ENCODE measurements at regions not wholly inside any gene's neighbourhood (a gene's known extent, or its start where the extent isn't known, plus 50 kb on each side); places are given as distances from the start of the nearest gene placed in this dataset.
"Not testable (repeated sequence)": the region's sequence is repeated elsewhere in the genome, so short reads cannot be mapped to it uniquely, and the experiment has no call there.

GRCh38 chr12:89072294-89073026 is 279.8 kb downstream of the DUSP6 start:
- peak; percentile 32 to 74 for DNase-seq (ENCODE audit: low spot score in 2 of 2)
- H3K4me1 ChIP-seq, result peaks cover 13% of the 10 kb centered on the region
- H3K27me3 ChIP-seq (ENCODE audit: low read depth), result no peaks in the 10 kb centered on the region
- H3K4me3 ChIP-seq, result no peak overlapping the region
- in situ Hi-C loops (cut with MboI; ENCODE audit: low sequenced_read_pairs), result no loop called here
- no peaks in the 10 kb centered on the region for H3K9me3 ChIP-seq
- H3K36me3 ChIP-seq (replicated peaks), result no peaks in the 10 kb centered on the region

- H3K9me3 ChIP-seq, result no peaks in the 10 kb centered on the region
- in situ Hi-C loops (cut with MboI; ENCODE audit: low sequenced_read_pairs), result no loop called here
- H3K4me3 ChIP-seq, result no peak overlapping the region
- H3K4me1 ChIP-seq, result peaks cover 13% of the 10 kb centered on the region
- H3K36me3 ChIP-seq (replicated peaks), result no peaks in the 10 kb centered on the region
- no peaks in the 10 kb centered on the region for H3K27me3 ChIP-seq (ENCODE audit: low read depth)
- no peak for DNase-seq (ENCODE audit: low spot score in 2 of 2)
Observed at GRCh38 chr12:89070603-89071002, 281.7 kb downstream of the DUSP6 start.

- Histone ChIP-seq H3K36me3 (replicated peaks) (no peaks in the 10 kb centered on the region), H3K27me3 (ENCODE audit: low read depth) (no peaks in the 10 kb centered on the region), H3K4me1 (peaks cover 13% of the 10 kb centered on the region), H3K4me3 (no peak overlapping the region), H3K9me3 (no peaks in the 10 kb centered on the region)
- no peak for DNase-seq (ENCODE audit: low spot score in 2 of 2)
- in situ Hi-C loops (cut with MboI; ENCODE audit: low sequenced_read_pairs), result no loop called here
Observed at GRCh38 chr12:89069431-89069830, 282.9 kb downstream of the DUSP6 start.

- H3K36me3 ChIP-seq (replicated peaks), result no peaks in the 10 kb centered on the region
- peaks cover 5% of the 10 kb centered on the region for H3K4me1 ChIP-seq
- in situ Hi-C loops (cut with MboI; ENCODE audit: low sequenced_read_pairs), result no loop called here
- no peaks in the 10 kb centered on the region for H3K27me3 ChIP-seq (ENCODE audit: low read depth)
- no peak overlapping the region for H3K4me3 ChIP-seq
- H3K9me3 ChIP-seq, result no peaks in the 10 kb centered on the region
- DNase-seq (ENCODE audit: low spot score in 2 of 2), result no peak
Observed at GRCh38 chr12:89067421-89068187, 284.7 kb downstream of the DUSP6 start.

- no peaks in the 10 kb centered on the region for H3K27me3 ChIP-seq (ENCODE audit: low read depth)
- H3K4me3 ChIP-seq, result no peak overlapping the region
- H3K4me1 ChIP-seq, result no peaks in the 10 kb centered on the region
- no peaks in the 10 kb centered on the region for H3K36me3 ChIP-seq (replicated peaks)
- no peaks in the 10 kb centered on the region for H3K9me3 ChIP-seq
- in situ Hi-C loops (cut with MboI; ENCODE audit: low sequenced_read_pairs), result no loop called here
- DNase-seq (ENCODE audit: low spot score in 2 of 2), result no peak
Observed at GRCh38 chr12:89064780-89065179, 287.5 kb downstream of the DUSP6 start.

- H3K36me3 ChIP-seq (replicated peaks), result no peaks in the 10 kb centered on the region
- H3K9me3 ChIP-seq, result no peaks in the 10 kb centered on the region
- H3K4me1 ChIP-seq, result no peaks in the 10 kb centered on the region
- no peak for DNase-seq (ENCODE audit: low spot score in 2 of 2)
- no peaks in the 10 kb centered on the region for H3K27me3 ChIP-seq (ENCODE audit: low read depth)
- H3K4me3 ChIP-seq, result no peak overlapping the region
- in situ Hi-C loops (cut with MboI; ENCODE audit: low sequenced_read_pairs), result no loop called here
Observed at GRCh38 chr12:89064151-89064550, 288.1 kb downstream of the DUSP6 start.

- no peak for DNase-seq (ENCODE audit: low spot score in 2 of 2)
- Histone ChIP-seq H3K4me1 (no peaks in the 10 kb centered on the region), H3K36me3 (replicated peaks) (no peaks in the 10 kb centered on the region), H3K9me3 (no peaks in the 10 kb centered on the region), H3K27me3 (ENCODE audit: low read depth) (no peaks in the 10 kb centered on the region), H3K4me3 (no peak overlapping the region)
- in situ Hi-C loops (cut with MboI; ENCODE audit: low sequenced_read_pairs), result no loop called here
Observed at GRCh38 chr12:89062996-89063395, 289.3 kb downstream of the DUSP6 start.

GRCh38 chr12:89059721-89060541 is 292.4 kb downstream of the DUSP6 start:
- no peaks in the 10 kb centered on the region for H3K4me1 ChIP-seq
- in situ Hi-C loops (cut with MboI; ENCODE audit: low sequenced_read_pairs), result no loop called here

GRCh38 chr12:89059056-89059455 is 293.2 kb downstream of the DUSP6 start:
- H3K4me1 ChIP-seq, result no peaks in the 10 kb centered on the region
- H3K27me3 ChIP-seq (ENCODE audit: low read depth), result no peaks in the 10 kb centered on the region
- no peaks in the 10 kb centered on the region for H3K9me3 ChIP-seq
- no peak for DNase-seq (ENCODE audit: low spot score in 2 of 2)
- in situ Hi-C loops (cut with MboI; ENCODE audit: low sequenced_read_pairs), result no loop called here
- no peak overlapping the region for H3K4me3 ChIP-seq
- no peaks in the 10 kb centered on the region for H3K36me3 ChIP-seq (replicated peaks)

More at GRCh38 chr12:89059721-89060541, 292.4 kb downstream of the DUSP6 start:
- Histone ChIP-seq H3K9me3 (no peaks in the 10 kb centered on the region), H3K4me3 (no peak overlapping the region), H3K27me3 (ENCODE audit: low read depth) (no peaks in the 10 kb centered on the region), H3K36me3 (replicated peaks) (no peaks in the 10 kb centered on the region)
- no peak for DNase-seq (ENCODE audit: low spot score in 2 of 2)

- in situ Hi-C loops (cut with MboI; ENCODE audit: low sequenced_read_pairs), result no loop called here
- H3K36me3 ChIP-seq (replicated peaks), result no peaks in the 10 kb centered on the region
- no peak overlapping the region for H3K4me3 ChIP-seq
- DNase-seq (ENCODE audit: low spot score in 2 of 2), result no peak
- H3K4me1 ChIP-seq, result no peaks in the 10 kb centered on the region
- H3K9me3 ChIP-seq, result no peaks in the 10 kb centered on the region
- H3K27me3 ChIP-seq (ENCODE audit: low read depth), result no peaks in the 10 kb centered on the region
Observed at GRCh38 chr12:89058402-89058801, 293.9 kb downstream of the DUSP6 start.

- H3K4me3 ChIP-seq; H3K36me3 ChIP-seq (replicated peaks); H3K27me3 ChIP-seq (ENCODE audit: low read depth); H3K4me1 ChIP-seq; DNase-seq (ENCODE audit: low spot score in 2 of 2); in situ Hi-C loops (cut with MboI; ENCODE audit: low sequenced_read_pairs); H3K9me3 ChIP-seq: not testable (repeated sequence)
Observed at GRCh38 chr12:89053817-89054216, 298.5 kb downstream of the DUSP6 start.

- H3K27me3 ChIP-seq (ENCODE audit: low read depth), result peaks cover 3% of the 10 kb centered on the region; the same call in 1 of the 2 replicates
- no peak overlapping the region for H3K4me3 ChIP-seq
- peak; percentile 33 to 50 for DNase-seq (ENCODE audit: low spot score in 2 of 2)
- H3K36me3 ChIP-seq (replicated peaks), result no peaks in the 10 kb centered on the region
- in situ Hi-C loops (cut with MboI; ENCODE audit: low sequenced_read_pairs), result no loop called here
- no peaks in the 10 kb centered on the region; the same call in 1 of the 2 replicates for H3K4me1 ChIP-seq
- H3K9me3 ChIP-seq, result no peaks in the 10 kb centered on the region
Observed at GRCh38 chr12:89051065-89051677, 301.1 kb downstream of the DUSP6 start.

- peaks cover 3% of the 10 kb centered on the region; the same call in 1 of the 2 replicates for H3K27me3 ChIP-seq (ENCODE audit: low read depth)
- no peaks in the 10 kb centered on the region; the same call in 1 of the 2 replicates for H3K4me1 ChIP-seq
- H3K36me3 ChIP-seq (replicated peaks), result no peaks in the 10 kb centered on the region
- no peaks in the 10 kb centered on the region for H3K9me3 ChIP-seq
- in situ Hi-C loops (cut with MboI; ENCODE audit: low sequenced_read_pairs), result no loop called here
- no peak for DNase-seq (ENCODE audit: low spot score in 2 of 2)
- no peak overlapping the region for H3K4me3 ChIP-seq
Observed at GRCh38 chr12:89047856-89048418, 304.4 kb downstream of the DUSP6 start.

Data from HAP-1 (cell line).